H54 (cell line): ENCODE measurements at regions not wholly inside any gene's neighbourhood (a gene's known extent, or its start where the extent isn't known, plus 50 kb on each side); places are given as distances from the start of the nearest gene placed in this dataset.

ENCODE experiments used
- DNase-seq: peaks from one replicate; pipeline ENCODE4 v3.0.0; 2011; ENCODE audit warnings: low spot score, mixed read lengths; ENCODE audit not compliant: insufficient read length
- FAIRE-seq: peaks from 3 replicates; lab custom pipeline; 2011; peaks lifted over from hg19 to GRCh38; lab: Jason Lieb, UNC
- POLR2A ChIP-seq: IDR thresholded peaks from 2 replicates; pipeline ENCODE4 v1.6.1; 2011; ENCODE audit warnings: low read depth, mild to moderate bottlenecking, low read length

- FAIRE-seq, result no peak
- TF ChIP-seq POLR2A, result no peak
- DNase-seq, result no peak
Observed at GRCh38 chr9:115998666-115999065, 154.9 kb upstream of the PAPPA start.

- no peak for DNase-seq
- FAIRE-seq, result peak; percentile 98
- TF ChIP-seq POLR2A, result no peak
Observed at GRCh38 chr9:115999498-115999897, 154.1 kb upstream of the PAPPA start.

GRCh38 chr9:116000748-116001329 is 152.8 kb upstream of the PAPPA start:
- no peak for DNase-seq
- FAIRE-seq, result no peak
- TF ChIP-seq POLR2A, result no peak

GRCh38 chr9:116002181-116002580 is 151.4 kb upstream of the PAPPA start:
- FAIRE-seq (no peak), DNase-seq (no peak)
- TF ChIP-seq POLR2A, result no peak

- DNase-seq (peak; percentile 36), FAIRE-seq (peak; percentile 99)
- no peak for TF ChIP-seq POLR2A
Observed at GRCh38 chr9:116002624-116003023, 151.0 kb upstream of the PAPPA start.

GRCh38 chr9:116003397-116003796 is 150.2 kb upstream of the PAPPA start:
- FAIRE-seq (peak; percentile 85), DNase-seq (no peak)
- TF ChIP-seq POLR2A, result no peak

- DNase-seq (no peak), FAIRE-seq (peak; percentile 52)
- TF ChIP-seq POLR2A, result no peak
Observed at GRCh38 chr9:116005205-116005604, 148.4 kb upstream of the PAPPA start.

GRCh38 chr9:116007824-116008223 is 145.8 kb upstream of the PAPPA start:
- TF ChIP-seq POLR2A, result no peak
- FAIRE-seq, result no peak
- DNase-seq, result no peak

GRCh38 chr9:116008278-116008677 is 145.3 kb upstream of the PAPPA start:
- no peak for TF ChIP-seq POLR2A
- no peak for DNase-seq
- FAIRE-seq, result peak; percentile 99

GRCh38 chr9:116009420-116009819 is 144.2 kb upstream of the PAPPA start:
- FAIRE-seq (peak; percentile 61), DNase-seq (no peak)
- no peak for TF ChIP-seq POLR2A

- DNase-seq (no peak), FAIRE-seq (no peak)
- no peak for TF ChIP-seq POLR2A
Observed at GRCh38 chr9:116015855-116016254, 137.7 kb upstream of the PAPPA start.

- DNase-seq (no peak), FAIRE-seq (peak; percentile 50)
- no peak for TF ChIP-seq POLR2A
Observed at GRCh38 chr9:116020146-116020545, 133.4 kb upstream of the PAPPA start.

GRCh38 chr9:116020801-116021200 is 132.8 kb upstream of the PAPPA start:
- DNase-seq (no peak), FAIRE-seq (no peak)
- no peak for TF ChIP-seq POLR2A

- DNase-seq (peak; percentile 11), FAIRE-seq (no peak)
- no peak for TF ChIP-seq POLR2A
Observed at GRCh38 chr9:116027096-116027495, 126.5 kb upstream of the PAPPA start.

- peak; percentile 26 for DNase-seq
- no peak for TF ChIP-seq POLR2A
- FAIRE-seq, result peak; percentile 100
Observed at GRCh38 chr9:116027511-116027910, 126.1 kb upstream of the PAPPA start.
